GM12891 (cell line): ENCODE measurements at regions not wholly inside any gene's neighbourhood (a gene's known extent, or its start where the extent isn't known, plus 50 kb on each side); places are given as distances from the start of the nearest gene placed in this dataset.

Experiments
- POLR2A ChIP-seq: IDR thresholded peaks from 2 replicates; pipeline ENCODE4 v1.6.1; 2011; ENCODE audit warnings: low read depth, low read length, control low read depth
- POLR2AphosphoS5 ChIP-seq: IDR thresholded peaks from 2 replicates; pipeline ENCODE4 v1.6.1; 2011; ENCODE audit warnings: low read depth, low read length, control low read depth

- TF ChIP-seq POLR2AphosphoS5 (no peak), POLR2A (no peak)
Observed at GRCh38 chr18:46212398-46212797, 108.2 kb downstream of the HAUS1 start.
